Breast epithelium (tissue), 4 donors: ENCODE measurements at regions not wholly inside any gene's neighbourhood (a gene's known extent, or its start where the extent isn't known, plus 50 kb on each side); places are given as distances from the start of the nearest gene placed in this dataset.
"Not testable (repeated sequence)": the region's sequence is repeated elsewhere in the genome, so short reads cannot be mapped to it uniquely, and the experiment has no call there.

ENCODE experiments used
- DNase-seq, 2 donors: peaks; one replicate each; pipeline ENCODE4 v3.0.0-alpha.2; 2019; ENCODE audit warnings: low spot score in 2 of 2
- H3K27ac ChIP-seq, 2 donors: fragments of 200-600 bp; sonication (generic) in 1 of 2; one replicate each; pipeline ENCODE4 v1.5.1; 2016 to 2019; ENCODE audit warnings: mild to moderate bottlenecking in 1 of 2
- H3K27me3 ChIP-seq, 2 donors: fragments of 200-600 bp; sonication (generic) in 1 of 2; one replicate each; pipeline versions ENCODE4 v1.5.1 to v1.6.0; 2017 to 2019; ENCODE audit warnings: control low read depth in 1 of 2, mild to moderate bottlenecking in 1 of 2
- H3K36me3 ChIP-seq: fragments of 200-600 bp; one replicate; pipeline ENCODE4 v1.5.1; 2019
- H3K4me1 ChIP-seq, 2 donors: fragments of 200-600 bp; sonication (generic); one replicate each; pipeline ENCODE4 v1.5.1; 2016 to 2019; ENCODE audit warnings: control low read depth in 1 of 2
- H3K4me3 ChIP-seq, 3 donors: fragments of 200-600 bp; sonication (generic); 1 replicate in 2 of 3; 2 replicates in 1 of 3; pipeline ENCODE4 v1.5.1; 2016 to 2019; ENCODE audit warnings: mild to moderate bottlenecking in 3 of 3, moderate library complexity in 2 of 3
- H3K9me3 ChIP-seq, 2 donors: fragments of 200-600 bp; sonication (generic) in 1 of 2; one replicate each; pipeline ENCODE4 v1.5.1; 2016 to 2019; ENCODE audit warnings: control low read depth in 1 of 2
- CTCF ChIP-seq, 3 donors: fragments of 450-650 bp; IDR thresholded peaks; one replicate each; pipeline ENCODE4 v1.5.1; 2016 to 2017; ENCODE audit warnings: antibody characterized with exemption in 3 of 3, mild to moderate bottlenecking in 3 of 3, moderate library complexity in 3 of 3
- POLR2A ChIP-seq: fragments of 450-650 bp; IDR thresholded peaks from one replicate; pipeline ENCODE4 v1.6.1; 2016; ENCODE audit warnings: antibody characterized with exemption, mild to moderate bottlenecking, moderate library complexity
- POLR2AphosphoS5 ChIP-seq, 3 donors: sonication (generic); formaldehyde crosslinking; IDR thresholded peaks; one replicate each; pipeline ENCODE4 v1.6.1; 2017; ENCODE audit warnings: antibody characterized with exemption in 3 of 3
- intact Hi-C: fragments of 100-400 bp; cut with DNase I; formaldehyde crosslinking; loops from one replicate; pipeline ENCODE4 v1.15.1; 2023; ENCODE audit warnings: low total_unique reads

- intact Hi-C loops: no loop called here
- H3K27ac ChIP-seq: no peak overlapping the region
- no peaks in the 10 kb centered on the region for H3K27me3 ChIP-seq
- H3K36me3 ChIP-seq: no peaks in the 10 kb centered on the region
- no peak for TF ChIP-seq POLR2A
- TF ChIP-seq CTCF (IDR thresholded peaks at IDR 0.05): no peak
- TF ChIP-seq POLR2AphosphoS5 (IDR thresholded peaks at IDR 0.05): no peak
- DNase-seq: no peak
- no peaks in the 10 kb centered on the region for H3K4me1 ChIP-seq
- H3K4me3 ChIP-seq: no peak overlapping the region
- no peaks in the 10 kb centered on the region for H3K9me3 ChIP-seq
Measured at GRCh38 chr12:83462419-83462818, 775.7 kb downstream of the TMTC2 start.

DNA sequence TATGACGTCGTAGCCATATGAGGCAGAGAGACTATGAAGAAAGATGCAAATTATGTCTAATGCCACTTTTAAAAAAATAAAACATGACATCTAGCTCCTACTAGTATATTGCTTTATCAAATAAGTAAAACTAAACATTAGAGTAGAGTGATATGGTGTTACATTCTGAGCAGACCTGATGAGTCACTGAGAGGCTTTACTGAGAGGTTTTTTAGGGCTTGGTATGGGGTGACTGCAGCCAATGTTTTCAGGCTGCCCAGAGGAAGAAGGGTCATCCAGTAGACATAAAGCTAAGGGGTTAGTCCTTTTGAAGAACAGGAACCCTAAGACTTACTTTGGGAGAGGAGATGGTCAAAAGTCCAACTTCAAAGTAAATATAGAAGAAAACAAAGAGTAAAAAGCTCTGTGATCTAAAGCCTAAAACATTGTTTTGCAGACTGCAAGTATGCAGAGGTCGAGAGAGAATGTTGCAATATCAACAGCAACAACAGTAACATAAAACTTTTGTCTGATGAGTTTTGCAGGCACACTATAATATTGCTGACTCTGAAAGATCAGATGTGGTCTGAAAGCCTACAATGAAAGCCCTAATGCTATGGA, 774.7 kb downstream of the TMTC2 start:
- H3K4me3 ChIP-seq: no peak overlapping the region
- H3K4me1 ChIP-seq: no peaks in the 10 kb centered on the region
- DNase-seq: no peak
- intact Hi-C loops: no loop called here
- no peaks in the 10 kb centered on the region for H3K9me3 ChIP-seq
- no peak overlapping the region for H3K27ac ChIP-seq
- TF ChIP-seq CTCF (IDR thresholded peaks at IDR 0.05): no peak
- no peak for TF ChIP-seq POLR2A
- no peak for TF ChIP-seq POLR2AphosphoS5 (IDR thresholded peaks at IDR 0.05)
- H3K36me3 ChIP-seq: no peaks in the 10 kb centered on the region
- no peaks in the 10 kb centered on the region for H3K27me3 ChIP-seq

DNA sequence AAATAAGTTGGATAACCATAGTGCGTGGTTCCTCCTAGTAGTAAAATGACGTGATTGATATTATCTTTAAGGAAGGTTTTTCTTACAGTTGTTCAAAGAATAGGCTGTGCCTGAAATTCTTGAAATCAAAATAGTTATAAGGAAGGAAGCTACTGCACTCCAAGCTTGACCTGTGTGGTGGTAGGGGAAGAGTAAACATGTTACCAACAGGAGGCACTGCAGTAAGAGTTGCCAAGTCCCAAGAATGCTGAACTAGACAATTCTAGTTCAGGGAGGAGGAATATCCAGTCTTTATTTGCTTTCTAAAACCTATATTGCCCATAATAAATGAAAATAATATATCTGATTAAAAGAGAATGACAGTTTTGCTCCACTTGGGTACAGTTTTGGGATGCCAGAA, 764.5 kb downstream of the TMTC2 start:
- no peak for DNase-seq
- TF ChIP-seq CTCF (IDR thresholded peaks at IDR 0.05): no peak
- TF ChIP-seq POLR2AphosphoS5 (IDR thresholded peaks at IDR 0.05): no peak
- TF ChIP-seq POLR2A: no peak
- Histone ChIP-seq H3K27ac (no peak overlapping the region), H3K27me3 (no peaks in the 10 kb centered on the region), H3K9me3 (no peaks in the 10 kb centered on the region), H3K4me1 (no peaks in the 10 kb centered on the region), H3K4me3 (no peak overlapping the region), H3K36me3 (no peaks in the 10 kb centered on the region)
- intact Hi-C loops: no loop called here

GRCh38 chr12:83434600-83434999, 747.9 kb downstream of the TMTC2 start:
- no peak for DNase-seq
- no peak for TF ChIP-seq POLR2AphosphoS5 (IDR thresholded peaks at IDR 0.05)
- no peak for TF ChIP-seq CTCF (IDR thresholded peaks at IDR 0.05)
- TF ChIP-seq POLR2A: no peak
- Histone ChIP-seq H3K36me3 (no peaks in the 10 kb centered on the region), H3K4me3 (no peak overlapping the region), H3K4me1 (no peaks in the 10 kb centered on the region), H3K27ac (no peak overlapping the region), H3K27me3 (no peaks in the 10 kb centered on the region), H3K9me3 (peaks cover 0 to 6% of the 10 kb centered on the region in 2 donors)
- intact Hi-C loops: no loop called here

- no peaks in the 10 kb centered on the region for H3K4me1 ChIP-seq
- no peak overlapping the region for H3K27ac ChIP-seq
- H3K36me3 ChIP-seq: no peaks in the 10 kb centered on the region
- TF ChIP-seq POLR2A: no peak
- TF ChIP-seq CTCF (IDR thresholded peaks at IDR 0.05): no peak
- no peak for TF ChIP-seq POLR2AphosphoS5 (IDR thresholded peaks at IDR 0.05)
- H3K9me3 ChIP-seq: peaks cover 6 to 7% of the 10 kb centered on the region in 2 donors
- no peak overlapping the region for H3K4me3 ChIP-seq
- intact Hi-C loops: no loop called here
- no peaks in the 10 kb centered on the region for H3K27me3 ChIP-seq
- DNase-seq: no peak
Measured at GRCh38 chr12:83432176-83432719, 745.5 kb downstream of the TMTC2 start.

DNA sequence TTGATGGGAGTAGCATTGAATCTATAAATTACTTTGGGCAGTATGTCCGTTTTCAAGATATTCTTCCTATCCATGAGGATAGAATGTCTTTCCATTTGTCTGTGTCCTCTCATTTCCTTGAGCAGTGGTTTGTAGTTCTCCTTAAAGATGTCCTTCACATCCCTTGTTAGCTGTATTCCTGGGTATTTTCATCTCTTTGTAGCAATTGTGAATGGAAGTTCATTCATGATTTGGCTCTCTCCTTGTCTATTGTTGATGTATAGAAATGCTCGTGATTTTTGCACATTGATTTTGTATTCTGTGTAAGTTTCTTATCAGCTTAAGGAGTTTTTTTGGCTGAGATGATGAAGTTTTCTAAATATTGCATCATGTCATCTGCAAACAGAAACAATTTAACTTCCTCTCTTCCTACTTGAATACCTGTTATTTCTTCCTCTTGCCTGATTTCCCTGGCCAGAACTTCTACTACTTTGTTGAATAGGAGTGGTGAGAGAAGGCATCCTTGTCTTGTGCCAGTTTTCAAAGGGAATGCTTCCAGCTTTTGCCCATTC, 741.0 kb downstream of the TMTC2 start:
- DNase-seq, H3K27me3 ChIP-seq, H3K4me1 ChIP-seq, H3K27ac ChIP-seq, intact Hi-C loops, H3K4me3 ChIP-seq, H3K9me3 ChIP-seq, H3K36me3 ChIP-seq: not testable (repeated sequence)
